ENCODE measurements at regions not wholly inside any gene's neighbourhood (a gene's known extent, or its start where the extent isn't known, plus 50 kb on each side); places are given as distances from the start of the nearest gene placed in this dataset.

- TF ChIP-seq ZNF462 (CRISPR knock-in tag; IDR thresholded peaks at IDR 0.05) (no peak), ETS1 (IDR thresholded peaks at IDR 0.05) (no peak), CREB1 (CRISPR knock-in tag; IDR thresholded peaks at IDR 0.05; ENCODE audit: low read depth) (no peak), STAT1 (IDR thresholded peaks at IDR 0.05; ENCODE audit: unreplicated experiment) (no peak), JUNB (IDR thresholded peaks at IDR 0.05; ENCODE audit: unreplicated experiment) (no peak), ZNF114 (CRISPR knock-in tag; IDR thresholded peaks at IDR 0.05) (no peak), ZNF331 (CRISPR knock-in tag; IDR thresholded peaks at IDR 0.05; ENCODE audit: low read depth) (no peak), POLR2AphosphoS5 (IDR thresholded peaks at IDR 0.05; ENCODE audit: low read depth) (no peak)
These were observed 66.1 kb downstream of the DMRTA2 start (continued) for GRCh38 chr1:50357186-50357585.

GRCh38 chr1:50354813-50355212, 68.4 kb downstream of the DMRTA2 start:
- no peaks in the 10 kb centered on the region for H3F3A ChIP-seq (replicated peaks; ENCODE audit: low read depth)
- no peaks in the 10 kb centered on the region for H3K27me3 ChIP-seq (ENCODE audit: insufficient read depth)
- DNase-seq (ENCODE audit: low spot score) (no peak), ATAC-seq (no peak)
- no peak overlapping the region for H3K27ac ChIP-seq (ENCODE audit: low read depth)
- no peak overlapping the region for H2AFZ ChIP-seq
- no peak overlapping the region for H3K27ac Mint-ChIP-seq
- H3K4me3 ChIP-seq, result no peak overlapping the region
- H3K4me1 ChIP-seq (ENCODE audit: insufficient read depth), result 0 out of 2 replicates have a peak, but pooled peaks cover 4% of the 10 kb centered on the region
- H3K36me3 Mint-ChIP-seq (ENCODE audit: low read depth), result no peaks in the 10 kb centered on the region
- H3K4me1 Mint-ChIP-seq, result peaks cover 4% of the 10 kb centered on the region
- no peaks in the 10 kb centered on the region for H4K20me1 ChIP-seq (replicated peaks; ENCODE audit: insufficient read depth)
- H3K79me2 ChIP-seq (replicated peaks; ENCODE audit: insufficient read depth), result no peaks in the 10 kb centered on the region
- no peak overlapping the region for H3K4me2 ChIP-seq
- H3K36me3 ChIP-seq (ENCODE audit: insufficient read depth), result no peaks in the 10 kb centered on the region
- H3K9me2 ChIP-seq (ENCODE audit: insufficient read depth), result no peaks in the 10 kb centered on the region; the same call in 1 of the 2 replicates
- peaks cover 2% of the 10 kb centered on the region for H3K9me3 Mint-ChIP-seq
- H3K27me3 Mint-ChIP-seq (ENCODE audit: insufficient read depth, low read depth, poor library complexity), result peaks cover 13% of the 10 kb centered on the region
- H3K4me3 Mint-ChIP-seq, result no peak overlapping the region
- TF ChIP-seq CREB1 (CRISPR knock-in tag; IDR thresholded peaks at IDR 0.05; ENCODE audit: low read depth) (no peak), CTCF (conservative IDR thresholded peaks at IDR 0.05; ENCODE audit: low read depth in 2 of 2) (no peak), ETS1 (IDR thresholded peaks at IDR 0.05) (no peak), POLR2AphosphoS5 (IDR thresholded peaks at IDR 0.05; ENCODE audit: low read depth) (no peak), REST (IDR thresholded peaks at IDR 0.05; ENCODE audit: unreplicated experiment) (no peak)

Data from GM23338 (cell line).